NCI-H1930 (cell line): ENCODE measurements at regions not wholly inside any gene's neighbourhood (a gene's known extent, or its start where the extent isn't known, plus 50 kb on each side); places are given as distances from the start of the nearest gene placed in this dataset.
A peak's percentile ranks its signal among the peaks of the same experiment; 100 is the strongest.
"Not testable (repeated sequence)": the region's sequence is repeated elsewhere in the genome, so short reads cannot be mapped to it uniquely, and the experiment has no call there.

Source experiments
- DNase-seq, 2 experiments: peaks; one replicate each; lab custom pipeline; 2025; lab: John Stamatoyannopoulos, UW

- no peak for DNase-seq
These were observed 50.3 kb upstream of the TMC1 start for GRCh38 chr9:72471096-72471495.

- DNase-seq, result no peak
These were observed 53.4 kb upstream of the TMC1 start for GRCh38 chr9:72467766-72468738.

- no peak for DNase-seq
These were observed 55.8 kb upstream of the TMC1 start for GRCh38 chr9:72465593-72465984.

GRCh38 chr9:72464857-72465592, 56.4 kb upstream of the TMC1 start:
- DNase-seq, result no peak

GRCh38 chr9:72462340-72462739, 59.1 kb upstream of the TMC1 start:
- no peak for DNase-seq

- DNase-seq, result no peak
These were observed 60.8 kb upstream of the TMC1 start for GRCh38 chr9:72460342-72461312.

GRCh38 chr9:72459308-72459707, 62.1 kb upstream of the TMC1 start:
- no peak for DNase-seq

- no peak for DNase-seq
These were observed 63.3 kb upstream of the TMC1 start for GRCh38 chr9:72458153-72458552.

GRCh38 chr9:72457366-72457765, 64.0 kb upstream of the TMC1 start:
- no peak for DNase-seq

GRCh38 chr9:72454871-72455491, 66.4 kb upstream of the TMC1 start:
- peak in 1 of 2 experiments; percentile 2 for DNase-seq

GRCh38 chr9:72453797-72454196, 67.6 kb upstream of the TMC1 start:
- no peak for DNase-seq

GRCh38 chr9:72446241-72446640, 75.2 kb upstream of the TMC1 start:
- not testable (repeated sequence) for DNase-seq

- no peak for DNase-seq
These were observed 76.0 kb upstream of the TMC1 start for GRCh38 chr9:72445306-72445995.

GRCh38 chr9:72444435-72444834, 77.0 kb upstream of the TMC1 start:
- DNase-seq, result no peak

GRCh38 chr9:72443855-72444254, 77.6 kb upstream of the TMC1 start:
- no peak for DNase-seq

- no peak for DNase-seq
These were observed 77.0 kb upstream of the ZFAND5 start for GRCh38 chr9:72441848-72442607.

- no peak for DNase-seq
These were observed 76.2 kb upstream of the ZFAND5 start for GRCh38 chr9:72440992-72441847.

GRCh38 chr9:72440378-72440777, 75.4 kb upstream of the ZFAND5 start:
- DNase-seq, result no peak
